ENCODE measurements at regions not wholly inside any gene's neighbourhood (a gene's known extent, or its start where the extent isn't known, plus 50 kb on each side); places are given as distances from the start of the nearest gene placed in this dataset.

- DNase-seq (ENCODE audit: low spot score in 2 of 2): no peak
- H3K36me3 Mint-ChIP-seq: no peaks in the 10 kb centered on the region
- H3K27ac Mint-ChIP-seq: no peak overlapping the region
- peaks cover 6% of the 10 kb centered on the region for H3K27me3 Mint-ChIP-seq
- peaks cover 13% of the 10 kb centered on the region for H3K4me1 Mint-ChIP-seq
- ATAC-seq (ENCODE audit: low read depth): peak; percentile 75
- H3K4me3 Mint-ChIP-seq: no peak overlapping the region
- H3K9me3 Mint-ChIP-seq: no peaks in the 10 kb centered on the region
Observed at GRCh38 chr4:113825272-113825671, 63.7 kb upstream of the CAMK2D start.

DNA sequence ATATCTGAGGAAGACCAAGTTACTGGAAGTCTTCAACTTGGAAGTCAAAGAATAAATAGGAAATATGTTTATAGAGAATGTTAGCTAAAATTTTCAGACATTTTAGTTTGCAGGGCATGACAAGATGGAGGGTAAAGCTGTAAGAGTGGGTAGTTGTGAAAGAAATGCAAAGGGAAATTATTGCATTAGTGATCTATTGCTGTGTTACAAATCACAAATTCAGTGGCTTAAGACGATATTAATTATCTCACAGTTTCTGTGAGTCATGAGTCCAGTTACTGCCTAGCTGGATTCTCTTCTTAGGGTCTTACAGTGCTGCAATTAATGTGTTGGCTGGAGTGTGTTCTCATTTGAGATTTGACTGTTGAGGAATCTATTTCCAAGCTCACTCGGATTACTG, 62.9 kb upstream of the CAMK2D start:
- ATAC-seq (ENCODE audit: low read depth): no peak
- Mint-ChIP-seq H3K27me3 (peaks cover 4% of the 10 kb centered on the region), H3K9me3 (no peaks in the 10 kb centered on the region), H3K4me1 (peaks cover 13% of the 10 kb centered on the region), H3K27ac (no peak overlapping the region), H3K36me3 (no peaks in the 10 kb centered on the region), H3K4me3 (no peak overlapping the region)
- no peak for DNase-seq (ENCODE audit: low spot score in 2 of 2)

GRCh38 chr4:113823291-113823659, 61.7 kb upstream of the CAMK2D start:
- DNase-seq (ENCODE audit: low spot score in 2 of 2) (no peak), ATAC-seq (ENCODE audit: low read depth) (peak; percentile 32)
- H3K4me3 Mint-ChIP-seq: no peak overlapping the region
- peaks cover 4% of the 10 kb centered on the region for H3K27me3 Mint-ChIP-seq
- H3K9me3 Mint-ChIP-seq: no peaks in the 10 kb centered on the region
- no peaks in the 10 kb centered on the region for H3K36me3 Mint-ChIP-seq
- H3K4me1 Mint-ChIP-seq: peaks cover 13% of the 10 kb centered on the region
- H3K27ac Mint-ChIP-seq: no peak overlapping the region

DNA sequence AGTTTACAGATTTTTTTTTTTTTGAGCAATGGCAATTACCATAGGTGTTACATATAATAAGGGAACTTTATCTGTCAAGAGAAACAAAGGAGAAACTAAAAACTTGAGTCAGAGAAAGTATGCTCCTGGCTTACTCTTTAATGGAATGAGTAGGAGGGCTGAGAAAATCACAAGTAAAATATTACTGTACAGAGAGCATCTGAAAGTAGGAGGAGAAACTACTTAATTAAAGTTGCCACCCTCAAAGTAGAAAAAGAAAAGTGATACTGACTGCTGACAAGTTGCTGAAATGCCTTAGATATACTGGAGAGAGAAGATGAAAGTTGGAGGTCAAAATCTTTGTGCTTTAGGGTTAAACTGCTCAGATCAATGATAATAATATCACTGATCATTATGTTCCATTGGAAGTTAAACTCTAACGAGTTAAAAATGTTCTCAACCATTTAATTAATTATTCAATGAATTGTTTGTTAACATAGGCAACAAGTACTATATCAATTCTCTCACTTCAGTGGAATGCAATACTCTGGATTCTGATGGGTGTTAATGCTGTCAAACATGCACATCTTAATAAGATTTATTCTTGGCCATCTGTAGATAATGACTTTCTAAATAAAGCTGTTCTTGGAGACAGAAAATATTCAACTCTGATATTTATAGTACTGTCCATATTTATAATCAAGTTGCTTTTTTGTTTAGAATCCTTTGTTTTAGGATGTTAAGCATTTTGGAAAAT, 61.2 kb upstream of the CAMK2D start:
- Mint-ChIP-seq H3K4me1 (peaks cover 13% of the 10 kb centered on the region), H3K36me3 (no peaks in the 10 kb centered on the region), H3K9me3 (no peaks in the 10 kb centered on the region), H3K27me3 (peaks cover 4% of the 10 kb centered on the region), H3K27ac (no peak overlapping the region), H3K4me3 (no peak overlapping the region)
- ATAC-seq (ENCODE audit: low read depth): no peak
- no peak for DNase-seq (ENCODE audit: low spot score in 2 of 2)

DNA sequence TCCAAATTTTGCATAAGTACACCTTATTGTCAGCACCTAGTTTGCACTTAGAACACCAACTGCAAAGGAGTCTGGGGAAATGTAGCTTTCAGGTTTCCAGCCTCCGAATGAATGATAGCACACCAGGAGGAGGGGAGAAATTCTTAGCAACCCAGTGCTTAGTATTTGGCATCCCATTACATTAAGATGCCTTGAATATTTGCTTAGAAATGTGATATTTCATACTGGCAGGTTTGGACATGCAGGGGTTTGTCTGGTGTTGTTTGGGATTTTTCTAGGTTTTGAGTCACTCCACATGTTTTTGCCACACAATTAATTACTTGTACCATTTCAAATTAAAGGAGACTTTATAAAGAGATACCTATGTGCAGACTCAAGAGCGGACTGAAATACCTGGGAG, 60.3 kb upstream of the CAMK2D start:
- Mint-ChIP-seq H3K36me3 (no peaks in the 10 kb centered on the region), H3K27me3 (no peaks in the 10 kb centered on the region), H3K4me1 (peaks cover 13% of the 10 kb centered on the region), H3K27ac (no peak overlapping the region), H3K4me3 (no peak overlapping the region), H3K9me3 (no peaks in the 10 kb centered on the region)
- ATAC-seq (ENCODE audit: low read depth) (no peak), DNase-seq (ENCODE audit: low spot score in 2 of 2) (no peak)

DNA sequence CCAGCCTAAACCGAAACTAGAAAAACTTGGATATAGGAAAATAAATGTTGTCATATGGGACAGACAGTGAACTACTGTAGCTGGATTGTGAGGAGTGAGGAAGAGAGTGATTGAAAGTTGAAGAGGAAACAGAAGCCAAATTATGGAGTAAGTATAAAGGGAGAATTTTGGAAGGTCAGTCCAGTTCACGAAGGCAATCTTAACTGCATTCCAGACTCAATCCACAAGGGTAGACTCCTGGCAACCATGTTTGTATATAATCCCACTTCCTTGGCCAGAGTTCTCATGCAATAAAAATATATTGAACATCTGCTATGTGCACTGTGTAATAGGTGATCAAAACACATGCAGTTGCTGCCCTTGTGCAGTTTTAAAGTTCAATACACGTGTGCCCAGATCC, 58.6 kb upstream of the CAMK2D start:
- H3K27ac Mint-ChIP-seq: no peak overlapping the region
- no peaks in the 10 kb centered on the region for H3K36me3 Mint-ChIP-seq
- H3K4me3 Mint-ChIP-seq: no peak overlapping the region
- DNase-seq (ENCODE audit: low spot score in 2 of 2): no peak
- ATAC-seq (ENCODE audit: low read depth): no peak
- no peaks in the 10 kb centered on the region for H3K9me3 Mint-ChIP-seq
- peaks cover 7% of the 10 kb centered on the region for H3K4me1 Mint-ChIP-seq
- no peaks in the 10 kb centered on the region for H3K27me3 Mint-ChIP-seq

DNA sequence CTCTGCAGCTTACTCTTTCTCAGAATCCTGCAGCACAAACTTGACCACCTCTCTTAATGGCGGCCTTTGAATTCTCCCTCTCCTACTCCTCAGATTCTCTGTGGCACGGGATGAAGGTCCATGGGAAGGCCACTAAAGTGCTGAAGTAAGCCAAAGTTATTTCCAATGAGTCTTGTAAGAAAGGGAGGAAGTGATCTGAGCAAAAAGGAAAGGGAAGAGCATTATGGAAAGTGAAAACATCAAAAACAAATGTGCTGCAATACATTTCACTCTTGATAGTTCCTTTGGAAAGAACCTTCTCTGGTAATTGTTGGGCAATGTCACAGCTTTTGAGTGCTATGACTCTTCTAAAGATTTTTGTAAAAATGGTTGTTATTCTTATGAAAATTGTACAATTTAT, 54.3 kb upstream of the CAMK2D start:
- Mint-ChIP-seq H3K9me3 (no peaks in the 10 kb centered on the region), H3K27me3 (no peaks in the 10 kb centered on the region), H3K27ac (no peak overlapping the region), H3K4me1 (no peaks in the 10 kb centered on the region), H3K4me3 (no peak overlapping the region), H3K36me3 (no peaks in the 10 kb centered on the region)
- DNase-seq (ENCODE audit: low spot score in 2 of 2): no peak
- no peak for ATAC-seq (ENCODE audit: low read depth)

DNA sequence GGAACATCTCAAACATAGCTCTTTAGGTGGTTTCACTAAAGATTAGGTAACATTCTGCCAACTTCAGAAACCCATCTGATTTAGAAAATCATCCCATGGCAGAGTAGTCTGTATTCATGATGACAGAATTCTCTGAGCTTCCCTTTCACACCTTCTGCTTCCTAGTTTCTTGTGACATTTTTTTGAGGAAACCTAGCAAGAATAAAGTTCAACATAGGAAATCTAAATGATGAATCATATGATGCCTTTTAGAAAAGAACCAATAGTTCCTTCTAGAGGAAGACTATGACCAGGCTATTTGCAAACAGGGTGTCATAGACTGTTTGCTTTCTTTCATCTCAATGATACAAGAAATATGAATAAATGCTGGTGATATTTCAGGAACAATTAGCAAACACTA, 49.8 kb upstream of the CAMK2D start:
- no peaks in the 10 kb centered on the region for H3K4me1 Mint-ChIP-seq

More for the DNA sequence above, 49.8 kb upstream of the CAMK2D start:
- Mint-ChIP-seq H3K36me3 (no peaks in the 10 kb centered on the region), H3K4me3 (no peak overlapping the region), H3K27me3 (peaks cover 2% of the 10 kb centered on the region), H3K9me3 (no peaks in the 10 kb centered on the region), H3K27ac (no peak overlapping the region)
- no peak for DNase-seq (ENCODE audit: low spot score in 2 of 2)
- no peak for ATAC-seq (ENCODE audit: low read depth)
